HG02852 (cell line): ENCODE measurements at regions not wholly inside any gene's neighbourhood (a gene's known extent, or its start where the extent isn't known, plus 50 kb on each side); places are given as distances from the start of the nearest gene placed in this dataset.
A peak's percentile ranks its signal among the peaks of the same experiment; 100 is the strongest.

Experiments used
- ATAC-seq: cut with Tn5 transposase; IDR thresholded peaks from one replicate; pipeline ENCODE4 v1.9.1; 2021; ENCODE audit warnings: mild to moderate bottlenecking, moderate library complexity; ENCODE audit not compliant: unreplicated experiment

DNA sequence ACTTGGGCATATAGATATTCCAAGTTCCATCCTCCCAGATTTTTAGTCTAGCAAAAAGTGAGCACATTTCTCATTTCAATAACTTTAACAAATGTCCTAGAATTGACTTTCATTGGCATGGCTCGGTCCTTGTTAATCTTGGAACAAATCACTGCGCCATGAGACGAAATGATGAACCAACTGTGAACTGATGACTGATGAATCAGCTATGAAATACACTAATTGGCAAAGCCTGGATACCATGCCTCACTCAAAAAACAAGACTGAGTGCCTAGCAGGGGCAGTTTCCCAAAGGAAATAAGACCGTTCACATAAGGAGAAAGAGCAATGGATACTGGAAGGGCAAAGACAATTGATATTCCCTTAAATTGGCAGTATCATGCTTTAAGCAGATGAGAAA is 248.6 kb upstream of the VEGFC start:
- ATAC-seq: no peak

DNA sequence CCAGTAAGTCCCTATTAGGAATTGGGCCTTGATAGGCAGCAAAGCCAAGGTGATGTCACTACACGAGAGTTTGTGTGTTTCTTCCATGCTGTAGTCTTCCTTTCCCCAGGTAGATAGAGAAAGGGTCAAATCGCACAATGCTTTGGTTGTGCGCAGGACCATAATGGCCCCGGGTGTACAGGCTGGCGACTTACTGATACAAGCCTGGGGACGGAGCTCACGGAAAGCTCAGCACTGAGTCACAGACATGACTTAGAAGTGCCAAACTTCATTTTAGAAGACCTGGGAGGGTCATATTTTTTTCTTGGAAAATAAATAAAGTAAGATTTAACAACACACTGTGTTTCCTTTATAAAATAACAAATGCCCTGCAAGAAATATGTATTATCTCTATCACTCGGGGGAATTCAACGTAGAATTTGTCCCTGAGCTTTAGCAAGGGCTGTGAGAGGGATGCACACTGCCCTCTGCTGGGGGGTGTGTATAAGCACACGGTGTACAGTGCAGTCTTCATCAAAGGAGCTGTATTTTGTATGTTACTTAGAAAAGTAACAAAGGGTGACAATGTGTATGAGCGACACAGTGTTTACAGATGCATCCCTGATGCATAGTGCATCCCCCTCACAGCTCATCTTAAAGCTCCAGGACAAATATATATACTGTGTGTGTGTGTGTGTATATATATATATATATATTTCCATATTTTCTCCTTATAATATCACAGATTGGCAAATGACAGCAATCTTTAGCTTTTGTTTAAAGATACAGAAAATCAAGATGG is 254.5 kb upstream of the VEGFC start:
- ATAC-seq: peak; percentile 91

DNA sequence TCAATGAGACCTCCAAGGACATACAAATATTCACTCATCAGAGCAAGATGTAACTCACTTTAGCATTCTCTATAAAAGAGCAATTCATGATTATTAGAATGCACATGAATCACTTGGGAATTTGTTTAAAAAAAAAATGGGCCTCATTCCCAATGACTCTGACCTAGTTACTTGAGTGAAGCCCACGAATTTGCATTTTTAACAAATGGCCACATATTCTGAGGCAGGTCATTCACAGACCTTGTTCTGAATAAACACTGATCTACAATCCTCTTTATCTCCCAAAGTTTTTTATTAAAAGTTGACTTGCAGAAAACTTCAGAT is 255.1 kb upstream of the VEGFC start:
- no peak for ATAC-seq

DNA sequence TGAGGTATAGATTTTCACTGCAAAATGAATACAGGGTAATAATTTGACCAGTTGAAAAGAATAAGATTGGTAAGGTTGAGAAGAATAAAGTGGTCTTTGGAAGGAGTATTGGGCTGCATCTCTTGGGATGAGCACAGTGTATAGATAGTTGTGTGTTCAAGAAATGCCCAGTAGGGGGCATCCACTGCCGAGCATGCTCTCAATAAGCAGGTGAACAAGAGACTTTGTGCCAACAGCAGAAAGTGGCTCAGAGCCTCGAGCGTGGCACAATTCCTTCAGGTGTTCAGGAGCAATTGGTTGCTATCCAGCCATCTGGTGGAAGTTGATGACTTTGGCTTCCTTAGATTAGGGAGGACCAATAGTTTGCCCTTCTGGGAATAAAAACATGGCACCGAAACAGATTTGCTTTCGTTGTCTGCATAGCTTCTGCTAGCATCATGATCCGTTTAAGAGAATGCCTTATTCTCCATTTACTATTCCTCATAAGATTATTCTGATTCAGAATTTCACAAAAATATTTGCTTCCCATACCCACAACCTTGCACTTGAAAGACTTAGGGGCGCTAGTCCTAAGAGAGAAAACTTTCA is 258.1 kb upstream of the NEIL3 start:
- peak; percentile 81 for ATAC-seq

DNA sequence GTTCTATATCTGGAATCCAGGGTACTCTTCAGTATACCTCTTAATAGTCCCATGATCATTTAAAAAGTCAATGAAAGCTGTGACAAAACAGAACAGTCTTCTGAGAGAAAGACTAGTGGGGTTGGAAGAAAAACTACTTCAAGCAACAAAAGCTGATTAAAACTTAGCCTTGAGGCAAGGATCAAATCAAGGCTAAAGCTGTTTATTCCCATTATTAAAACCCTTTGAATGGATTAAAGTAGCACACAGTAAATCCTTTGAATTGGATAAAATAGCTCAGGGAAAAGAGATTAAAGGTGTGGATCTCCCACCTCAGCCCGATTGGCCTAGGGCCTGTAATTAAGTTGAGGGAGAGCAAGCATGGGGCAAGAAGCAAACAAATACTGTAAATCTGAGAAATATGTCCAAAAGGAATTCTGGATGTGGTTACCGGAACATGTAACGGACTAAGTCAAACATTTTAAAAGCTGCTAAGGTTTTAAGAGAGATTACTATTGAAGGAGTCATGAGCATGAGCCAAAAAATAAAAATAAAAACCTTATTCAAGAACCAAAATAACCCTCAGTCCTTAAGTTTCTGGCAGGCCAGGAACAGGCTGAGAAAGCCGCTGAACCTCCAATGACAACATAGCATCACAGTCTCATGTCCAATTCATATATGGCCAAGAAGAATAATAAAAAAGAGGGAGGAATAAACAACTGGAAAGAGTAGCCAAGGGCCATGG is 257.3 kb upstream of the NEIL3 start:
- ATAC-seq: no peak

DNA sequence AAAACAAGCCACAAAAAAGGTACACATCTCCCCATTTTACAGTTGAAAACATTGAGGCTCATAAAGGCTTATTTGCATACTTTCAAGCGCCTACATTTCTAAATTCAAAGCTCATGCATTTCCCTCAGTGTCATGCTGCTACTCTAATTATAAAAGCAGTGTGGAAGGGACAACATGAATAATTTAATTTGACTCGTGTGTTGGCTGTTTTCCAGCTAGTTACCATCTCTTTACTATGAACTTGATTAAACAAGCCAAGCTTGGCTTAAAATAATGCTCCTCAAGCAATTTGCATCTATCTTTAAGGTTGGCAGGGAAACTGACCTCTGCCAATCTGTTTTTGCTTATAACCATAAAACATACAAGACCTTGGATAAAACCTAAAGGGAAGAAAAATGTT is 252.5 kb upstream of the NEIL3 start:
- ATAC-seq: no peak

DNA sequence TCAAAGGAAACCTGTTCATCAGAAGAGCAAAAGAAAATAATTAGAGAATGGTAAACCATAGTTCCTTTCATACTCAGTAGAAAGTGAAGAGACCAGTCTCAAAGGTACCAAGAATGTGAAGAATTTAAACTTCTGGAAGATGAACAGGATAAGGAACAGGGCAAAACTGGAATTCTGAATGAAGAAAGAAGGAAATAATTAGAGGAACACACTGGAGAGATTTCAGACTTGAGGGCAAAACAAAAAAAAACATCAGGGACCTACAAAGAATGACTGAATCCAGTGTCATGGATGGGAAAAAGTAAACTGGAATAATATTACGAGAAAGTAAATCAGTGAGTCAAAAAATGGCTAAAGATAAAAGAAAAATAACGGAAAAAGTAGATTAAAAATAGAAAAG is 245.6 kb upstream of the NEIL3 start:
- ATAC-seq: no peak

DNA sequence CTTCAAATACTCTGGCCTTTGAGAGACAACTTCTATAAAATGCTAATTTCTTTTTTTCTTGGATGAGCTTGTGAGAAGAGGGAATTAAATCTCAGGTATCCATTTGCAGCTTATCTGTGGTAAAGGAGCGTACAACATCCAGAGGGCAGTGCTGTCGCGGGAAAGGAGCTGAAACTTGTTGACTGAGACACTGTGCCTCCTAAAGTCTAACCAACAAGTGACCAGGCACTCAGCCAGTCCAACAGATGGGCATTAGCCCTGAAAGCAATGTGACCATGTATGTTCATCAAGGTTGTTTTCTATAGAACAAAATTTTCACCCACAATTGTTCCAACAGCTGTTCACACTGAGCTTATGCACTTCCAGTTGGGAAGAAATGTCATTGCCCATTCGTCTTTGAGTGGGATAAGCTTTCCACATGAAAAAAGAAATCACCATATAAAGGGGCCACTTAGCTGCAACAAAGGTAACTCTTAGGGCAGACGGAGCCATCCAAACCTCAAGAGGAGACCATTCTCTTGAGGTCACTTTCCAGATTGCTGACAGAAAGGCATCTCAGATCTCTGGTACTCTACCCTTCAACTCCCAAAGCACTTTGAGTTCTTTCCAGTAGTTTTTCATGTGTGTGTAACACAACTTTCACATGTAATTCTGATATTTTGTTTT is 244.8 kb upstream of the NEIL3 start:
- no peak for ATAC-seq

DNA sequence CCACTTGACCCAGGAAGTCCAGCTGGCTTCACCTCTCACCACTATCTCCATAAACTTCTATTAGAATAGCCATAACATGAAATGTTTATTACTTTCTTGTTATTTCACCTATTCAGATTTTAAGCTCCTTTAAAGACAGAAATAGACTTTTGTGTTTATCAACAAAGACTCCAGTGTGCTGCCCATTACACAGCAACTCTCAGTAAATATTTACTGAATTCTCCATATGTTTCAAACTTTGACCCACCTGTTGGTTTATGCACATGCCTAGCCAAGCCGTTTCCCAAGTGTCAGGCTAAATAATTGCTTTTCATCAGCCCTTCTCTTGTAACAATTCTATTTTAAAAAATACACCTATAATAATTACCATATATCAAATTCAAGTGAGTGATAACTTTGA is 242.9 kb upstream of the NEIL3 start:
- ATAC-seq: no peak

DNA sequence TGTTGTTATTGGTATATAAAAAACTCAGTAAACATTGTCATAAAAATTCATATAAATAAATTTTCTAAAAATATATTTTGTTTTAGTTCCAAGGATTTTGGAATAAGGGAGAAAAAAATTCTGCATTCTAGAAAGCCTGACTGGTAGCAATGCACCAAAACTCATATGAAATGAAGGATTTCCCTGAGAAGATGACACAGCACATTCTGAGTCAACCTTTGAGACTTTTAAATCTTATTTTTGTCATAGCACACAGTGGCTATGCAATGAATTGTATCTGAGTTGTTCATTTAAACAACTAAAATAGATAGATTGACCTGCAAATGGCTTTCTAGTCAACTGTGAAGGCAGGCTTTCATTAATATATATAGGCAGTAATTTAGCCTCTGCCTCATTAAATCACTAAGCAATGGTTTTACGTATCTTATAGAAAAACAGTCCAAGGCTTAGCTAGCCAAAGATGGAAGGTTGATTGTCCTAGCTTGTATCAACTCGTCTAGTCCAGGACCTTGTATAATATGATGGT is 239.1 kb upstream of the NEIL3 start:
- no peak for ATAC-seq

DNA sequence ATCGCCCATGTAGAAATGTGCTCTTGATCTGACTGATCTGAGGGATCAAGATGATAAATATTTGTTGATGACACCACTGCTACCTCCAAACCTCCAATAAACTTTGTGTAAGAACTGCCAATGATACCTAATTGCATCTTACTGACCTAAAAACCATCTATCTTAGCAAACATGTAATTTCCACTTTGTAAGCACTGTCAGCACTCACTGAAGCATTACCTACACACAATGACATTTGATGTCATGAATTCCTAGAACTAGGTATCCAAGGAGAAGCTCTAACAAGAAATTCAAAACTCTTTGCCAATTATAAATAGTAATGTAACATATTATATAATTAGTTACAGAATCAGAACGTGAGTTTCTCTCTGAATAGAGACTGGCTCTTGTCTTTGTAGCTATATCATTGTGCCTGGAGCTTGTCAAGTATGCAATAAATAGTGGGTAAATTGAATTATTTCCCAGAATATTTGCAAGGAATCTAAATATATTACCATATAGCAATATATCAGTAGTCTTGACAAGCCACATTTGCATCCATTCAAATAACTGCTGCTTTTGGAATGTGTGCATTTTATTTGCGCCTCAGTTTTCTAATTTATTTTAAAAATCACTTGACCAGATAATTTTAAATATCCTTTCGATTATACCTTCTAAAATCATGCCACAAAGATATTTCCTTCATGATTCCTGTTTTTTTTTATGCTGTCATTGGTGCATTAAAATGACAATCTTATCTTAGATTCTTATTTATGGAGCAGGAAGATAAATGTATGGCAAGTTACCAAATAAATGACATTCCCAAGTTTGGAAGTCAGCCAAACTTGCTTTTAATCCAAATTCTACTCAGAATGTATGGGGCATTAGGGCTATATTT is 232.3 kb upstream of the NEIL3 start:
- no peak for ATAC-seq

DNA sequence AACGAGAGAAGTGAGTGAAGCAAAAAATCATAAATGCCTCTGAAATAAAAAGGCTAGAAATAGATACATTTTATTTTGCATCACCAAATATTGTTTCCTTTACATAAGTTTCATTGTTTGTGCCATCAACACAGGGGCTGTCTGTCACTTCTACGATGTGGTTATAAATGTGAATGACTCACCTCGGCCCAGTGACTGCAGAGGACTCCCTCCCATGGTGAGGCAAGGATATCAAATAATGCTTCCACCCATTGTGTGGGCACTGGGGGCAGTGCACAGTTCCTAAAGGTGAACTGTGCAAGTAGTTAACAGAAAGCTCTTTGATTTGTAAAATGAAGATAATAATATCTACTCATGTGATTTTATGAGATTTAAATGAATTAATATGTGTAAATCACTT is 230.3 kb upstream of the NEIL3 start:
- no peak for ATAC-seq

DNA sequence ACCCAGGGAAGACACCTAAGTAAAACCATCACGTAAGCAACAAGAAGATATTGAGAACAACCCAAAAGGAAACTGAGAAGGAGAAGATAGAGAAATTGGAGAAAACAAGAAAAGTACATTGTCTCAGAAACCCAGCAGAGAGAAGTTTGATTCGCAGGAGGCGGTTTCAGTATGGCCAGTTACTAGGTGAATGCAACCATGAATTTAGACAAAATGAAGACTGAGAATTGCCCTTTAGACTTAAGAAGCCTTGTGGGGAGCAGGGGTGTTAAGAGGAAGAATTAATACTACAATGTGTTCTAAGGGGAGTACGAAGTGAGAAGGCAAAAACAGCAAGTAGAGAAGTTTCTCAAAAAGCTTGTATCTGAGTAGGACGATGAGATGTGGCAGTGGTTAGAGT is 229.3 kb upstream of the NEIL3 start:
- no peak for ATAC-seq

DNA sequence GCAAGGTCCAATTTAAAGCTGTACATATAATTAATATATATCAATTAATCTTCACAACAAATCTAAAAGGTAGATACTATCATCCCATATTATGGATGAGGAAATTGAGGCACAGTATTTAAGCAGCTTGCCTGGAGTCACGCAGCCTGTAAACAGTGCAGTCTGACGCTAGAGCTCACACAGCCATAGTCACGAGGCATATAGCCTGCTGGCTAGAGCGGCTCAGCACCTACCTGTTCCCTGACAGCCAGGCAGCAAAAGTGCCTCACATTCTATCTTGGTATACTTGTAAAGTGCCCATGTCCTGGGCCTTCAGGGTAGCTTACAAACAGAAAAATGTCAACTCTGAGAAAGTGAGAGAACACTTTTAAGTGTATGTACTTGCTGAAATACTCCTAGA is 222.6 kb upstream of the NEIL3 start:
- ATAC-seq: no peak

DNA sequence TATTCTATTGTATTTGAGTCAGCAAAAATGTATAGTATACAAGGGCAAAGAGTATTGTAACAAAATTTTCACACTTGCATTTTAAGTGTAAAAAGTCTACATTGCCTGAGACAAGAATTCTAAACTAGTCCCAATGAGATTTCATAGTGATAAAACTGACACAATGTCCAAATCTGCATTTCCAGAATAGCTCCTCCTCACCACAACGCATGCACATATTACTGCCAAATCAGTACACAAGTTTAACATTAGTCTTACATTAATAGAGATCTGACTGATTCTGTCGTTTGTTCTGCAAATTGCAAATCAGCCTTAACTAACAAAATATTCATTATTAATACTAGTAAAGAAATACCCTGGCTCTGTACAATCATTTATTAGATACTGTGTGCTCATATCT is 222.2 kb upstream of the NEIL3 start:
- no peak for ATAC-seq

DNA sequence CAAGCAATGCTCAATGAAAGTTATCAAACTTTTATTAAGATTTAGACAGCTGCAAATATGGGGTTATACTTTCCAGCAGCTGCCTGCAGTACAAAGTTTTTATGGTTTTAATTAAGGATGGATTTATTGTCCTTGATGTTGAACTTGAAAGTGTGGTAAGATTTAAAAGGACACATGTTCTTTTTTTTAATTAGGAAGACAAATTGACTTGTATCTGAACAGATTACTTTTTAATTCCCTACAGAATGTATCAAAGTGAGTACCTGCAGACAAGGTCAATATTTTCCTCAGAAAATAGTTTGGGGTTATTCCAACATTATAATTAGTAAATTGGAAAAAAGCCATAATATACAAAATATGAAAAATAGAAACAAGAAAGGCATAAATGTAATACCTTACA is 218.2 kb upstream of the NEIL3 start:
- ATAC-seq: no peak

DNA sequence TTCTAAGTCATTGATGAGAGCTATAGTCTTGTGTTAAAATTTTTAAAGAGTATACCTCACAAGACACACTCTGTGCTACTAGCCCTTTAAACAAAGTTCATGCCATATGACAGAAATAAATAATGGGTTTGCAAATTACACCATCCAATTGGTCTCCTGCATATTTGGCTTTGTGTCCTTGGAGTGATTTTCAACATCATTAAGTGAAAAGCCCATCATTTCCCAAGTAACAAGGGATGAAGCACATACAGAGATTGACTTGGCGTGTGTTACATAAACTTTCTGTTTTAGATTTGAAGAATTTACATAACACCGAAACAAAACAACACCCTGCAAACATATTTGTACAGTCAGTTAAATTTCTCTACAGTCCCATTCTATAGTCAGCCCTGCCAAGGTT is 216.9 kb upstream of the NEIL3 start:
- no peak for ATAC-seq

DNA sequence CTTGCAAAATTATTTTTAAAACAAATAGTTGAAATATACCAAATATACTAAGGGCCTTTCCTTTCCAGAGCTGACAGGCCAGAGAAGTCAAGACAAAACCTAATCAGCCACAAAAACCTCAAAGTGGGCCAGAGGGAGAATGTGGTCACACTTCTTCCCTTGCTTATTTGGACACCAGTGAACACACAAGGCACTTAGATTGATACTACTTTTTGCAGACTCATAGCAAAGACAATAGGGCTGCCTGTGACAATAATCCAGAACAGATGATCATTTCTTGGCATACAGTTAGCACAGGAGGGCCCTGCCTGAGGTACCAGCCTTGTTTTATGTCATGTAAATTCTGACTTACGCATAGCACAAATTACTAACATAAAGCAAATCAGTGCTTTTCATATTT is 215.7 kb upstream of the NEIL3 start:
- ATAC-seq: no peak

DNA sequence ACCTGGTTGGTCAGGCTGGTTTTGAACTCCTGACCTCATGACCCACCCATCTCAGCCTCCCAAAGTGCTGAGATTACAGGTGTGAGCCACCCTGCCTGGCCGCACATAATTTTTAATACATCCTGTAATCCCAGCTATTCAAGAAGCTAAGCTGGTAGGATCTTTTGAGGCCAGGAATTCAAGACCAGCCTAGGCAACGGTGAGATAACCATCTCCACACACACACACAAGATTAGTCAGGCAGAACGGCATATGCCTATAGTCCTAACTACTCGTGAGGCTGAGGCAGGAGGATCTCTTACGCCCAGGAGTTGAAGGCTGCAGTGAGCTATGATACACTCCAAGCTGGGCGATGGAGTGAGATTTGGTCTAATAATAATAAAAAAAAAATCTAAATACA is 212.4 kb upstream of the NEIL3 start:
- no peak for ATAC-seq

DNA sequence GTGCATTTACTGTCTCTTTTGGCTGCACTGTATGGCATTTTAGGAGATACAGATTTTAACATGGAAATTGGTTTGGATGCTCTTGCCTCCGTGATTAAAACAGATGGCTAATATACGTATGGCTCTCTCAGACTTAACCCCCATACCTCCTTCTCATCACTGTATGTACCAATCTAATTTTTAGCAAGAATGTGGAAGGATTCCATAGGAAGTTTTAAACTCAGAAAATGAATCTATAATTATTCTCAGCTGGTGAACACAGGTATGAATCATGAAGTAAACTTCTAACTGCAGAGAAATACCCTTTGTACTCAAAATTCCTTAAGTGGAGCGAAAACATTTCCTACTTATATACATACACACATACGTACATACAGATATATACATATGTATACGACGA is 210.5 kb upstream of the NEIL3 start:
- no peak for ATAC-seq

DNA sequence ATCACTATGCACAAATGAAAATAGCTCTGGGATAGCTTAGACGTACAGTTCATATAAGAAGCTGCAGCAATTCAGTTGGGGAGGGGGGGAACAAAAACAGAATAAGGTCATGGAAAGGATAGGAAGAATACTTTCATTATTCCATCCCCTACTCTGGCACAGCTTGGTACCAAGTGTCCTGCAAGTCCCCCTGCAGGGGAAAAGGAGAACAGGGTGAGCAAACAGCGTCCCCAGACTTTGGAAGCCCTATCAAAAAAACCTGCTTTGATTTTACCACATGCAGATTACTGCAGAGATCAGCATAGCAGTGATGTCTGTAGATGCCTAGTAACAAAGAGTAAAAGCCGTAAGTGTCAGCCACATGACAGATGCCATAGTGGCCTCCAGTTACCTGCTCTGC is 209.4 kb upstream of the NEIL3 start:
- ATAC-seq: no peak
